SJCRH30 (cell line): ENCODE measurements at regions not wholly inside any gene's neighbourhood (a gene's known extent, or its start where the extent isn't known, plus 50 kb on each side); places are given as distances from the start of the nearest gene placed in this dataset.

Experiments used
- DNase-seq, 2 experiments: peaks; one replicate each; pipeline ENCODE4 v3.0.0-alpha.2; 2015 to 2020
- H3K27ac ChIP-seq: fragments of 250-450 bp; sonication (Bioruptor Pico); 2 replicates; pipeline ENCODE4 v1.5.1; 2020; ENCODE audit warnings: mild to moderate bottlenecking, moderate library complexity
- H3K27me3 ChIP-seq: fragments of 250-450 bp; sonication (Bioruptor Pico); 2 replicates; pipeline ENCODE4 v1.5.1; 2020; ENCODE audit warnings: mild to moderate bottlenecking, moderate library complexity
- H3K36me3 ChIP-seq: fragments of 250-450 bp; sonication (Bioruptor Pico); 2 replicates; pipeline ENCODE4 v1.5.1; 2020; ENCODE audit warnings: mild to moderate bottlenecking, moderate library complexity
- H3K4me1 ChIP-seq: fragments of 250-450 bp; sonication (Bioruptor Pico); 2 replicates; pipeline ENCODE4 v1.5.1; 2020; ENCODE audit warnings: mild to moderate bottlenecking, moderate library complexity
- H3K4me3 ChIP-seq: fragments of 250-450 bp; sonication (Bioruptor Pico); 2 replicates; pipeline ENCODE4 v1.5.1; 2020; ENCODE audit warnings: mild to moderate bottlenecking, moderate library complexity
- H3K9me3 ChIP-seq: fragments of 250-450 bp; sonication (Bioruptor Pico); replicated peaks from 2 replicates; pipeline ENCODE4 v1.5.1; 2020; ENCODE audit warnings: mild to moderate bottlenecking, moderate library complexity

GRCh38 chr7:67423065-67423464, 426.4 kb downstream of the TYW1 start:
- H3K36me3 ChIP-seq, result no peaks in the 10 kb centered on the region
- no peaks in the 10 kb centered on the region for H3K27me3 ChIP-seq
- peak; percentile 76 to 88 for DNase-seq
- no peaks in the 10 kb centered on the region for H3K9me3 ChIP-seq
- 0 out of 2 replicates have a peak, but pooled peaks cover 3% of the 10 kb centered on the region for H3K4me1 ChIP-seq
- H3K27ac ChIP-seq, result no peak overlapping the region
- H3K4me3 ChIP-seq, result no peak overlapping the region

GRCh38 chr7:67426654-67427053, 430.0 kb downstream of the TYW1 start:
- DNase-seq, result no peak
- no peaks in the 10 kb centered on the region for H3K36me3 ChIP-seq
- H3K4me1 ChIP-seq, result 0 out of 2 replicates have a peak, but pooled peaks cover 3% of the 10 kb centered on the region
- H3K27me3 ChIP-seq, result no peaks in the 10 kb centered on the region
- H3K27ac ChIP-seq, result no peak overlapping the region
- H3K9me3 ChIP-seq, result no peaks in the 10 kb centered on the region
- no peak overlapping the region for H3K4me3 ChIP-seq

- Histone ChIP-seq H3K4me3 (no peak overlapping the region), H3K36me3 (no peaks in the 10 kb centered on the region), H3K4me1 (no peaks in the 10 kb centered on the region), H3K27me3 (no peaks in the 10 kb centered on the region), H3K27ac (no peak overlapping the region), H3K9me3 (0 out of 2 replicates have a peak, but pooled peaks cover 4% of the 10 kb centered on the region)
- DNase-seq, result no peak
These were observed 433.1 kb downstream of the TYW1 start for GRCh38 chr7:67429735-67430134.

- H3K27me3 ChIP-seq, result no peaks in the 10 kb centered on the region
- no peaks in the 10 kb centered on the region for H3K36me3 ChIP-seq
- DNase-seq, result no peak
- no peaks in the 10 kb centered on the region for H3K4me1 ChIP-seq
- no peak overlapping the region for H3K27ac ChIP-seq
- H3K9me3 ChIP-seq, result 0 out of 2 replicates have a peak, but pooled peaks cover 4% of the 10 kb centered on the region
- no peak overlapping the region for H3K4me3 ChIP-seq
These were observed 436.1 kb downstream of the TYW1 start for GRCh38 chr7:67432536-67433234.

GRCh38 chr7:67435894-67436535, 439.4 kb downstream of the TYW1 start:
- no peak for DNase-seq
- no peaks in the 10 kb centered on the region for H3K36me3 ChIP-seq
- H3K4me1 ChIP-seq, result no peaks in the 10 kb centered on the region
- peaks cover 8% of the 10 kb centered on the region; the same call in 1 of the 2 replicates for H3K27me3 ChIP-seq
- no peak overlapping the region for H3K27ac ChIP-seq
- H3K9me3 ChIP-seq, result 0 out of 2 replicates have a peak, but pooled peaks cover 4% of the 10 kb centered on the region
- no peak overlapping the region for H3K4me3 ChIP-seq

- DNase-seq, result no peak
- Histone ChIP-seq H3K36me3 (no peaks in the 10 kb centered on the region), H3K9me3 (0 out of 2 replicates have a peak, but pooled peaks cover 4% of the 10 kb centered on the region), H3K27me3 (peaks cover 12% of the 10 kb centered on the region), H3K4me1 (no peaks in the 10 kb centered on the region), H3K27ac (no peak overlapping the region), H3K4me3 (no peak overlapping the region)
These were observed 441.7 kb downstream of the TYW1 start for GRCh38 chr7:67438198-67438882.

- Histone ChIP-seq H3K4me1 (no peaks in the 10 kb centered on the region), H3K27me3 (peaks cover 12% of the 10 kb centered on the region), H3K27ac (no peak overlapping the region), H3K4me3 (no peak overlapping the region), H3K36me3 (no peaks in the 10 kb centered on the region), H3K9me3 (no peaks in the 10 kb centered on the region)
- no peak for DNase-seq
These were observed 442.4 kb downstream of the TYW1 start for GRCh38 chr7:67438913-67439505.

- Histone ChIP-seq H3K4me3 (no peak overlapping the region), H3K36me3 (no peaks in the 10 kb centered on the region), H3K27ac (no peak overlapping the region), H3K27me3 (peaks cover 12% of the 10 kb centered on the region), H3K4me1 (no peaks in the 10 kb centered on the region), H3K9me3 (no peaks in the 10 kb centered on the region)
- DNase-seq, result no peak
These were observed 443.7 kb downstream of the TYW1 start for GRCh38 chr7:67440321-67440720.

GRCh38 chr7:67445728-67446127, 449.1 kb downstream of the TYW1 start:
- Histone ChIP-seq H3K27me3 (peaks cover 4% of the 10 kb centered on the region; the same call in 1 of the 2 replicates), H3K4me3 (no peak overlapping the region)
- DNase-seq, result no peak

GRCh38 chr7:67447297-67447696, 450.7 kb downstream of the TYW1 start:
- Histone ChIP-seq H3K36me3 (no peaks in the 10 kb centered on the region), H3K4me3 (no peak overlapping the region), H3K9me3 (no peaks in the 10 kb centered on the region), H3K4me1 (no peaks in the 10 kb centered on the region), H3K27me3 (no peaks in the 10 kb centered on the region), H3K27ac (no peak overlapping the region)
- no peak for DNase-seq

More at GRCh38 chr7:67445728-67446127, 449.1 kb downstream of the TYW1 start:
- H3K9me3 ChIP-seq, result no peaks in the 10 kb centered on the region
- no peak overlapping the region for H3K27ac ChIP-seq
- no peaks in the 10 kb centered on the region for H3K4me1 ChIP-seq
- no peaks in the 10 kb centered on the region for H3K36me3 ChIP-seq

- no peak overlapping the region for H3K27ac ChIP-seq
- H3K4me3 ChIP-seq, result no peak overlapping the region
- no peaks in the 10 kb centered on the region for H3K27me3 ChIP-seq
- H3K9me3 ChIP-seq, result no peaks in the 10 kb centered on the region
- H3K36me3 ChIP-seq, result no peaks in the 10 kb centered on the region
- no peaks in the 10 kb centered on the region for H3K4me1 ChIP-seq
- DNase-seq, result no peak
These were observed 451.6 kb downstream of the TYW1 start for GRCh38 chr7:67448271-67448670.

GRCh38 chr7:67450171-67450570, 453.5 kb downstream of the TYW1 start:
- no peaks in the 10 kb centered on the region for H3K36me3 ChIP-seq
- H3K9me3 ChIP-seq, result no peaks in the 10 kb centered on the region
- no peak overlapping the region for H3K27ac ChIP-seq
- no peak for DNase-seq
- H3K4me1 ChIP-seq, result no peaks in the 10 kb centered on the region
- H3K4me3 ChIP-seq, result no peak overlapping the region
- H3K27me3 ChIP-seq, result no peaks in the 10 kb centered on the region

GRCh38 chr7:67451306-67451705, 454.7 kb downstream of the TYW1 start:
- Histone ChIP-seq H3K27me3 (no peaks in the 10 kb centered on the region), H3K4me3 (no peak overlapping the region), H3K4me1 (no peaks in the 10 kb centered on the region), H3K27ac (no peak overlapping the region), H3K36me3 (no peaks in the 10 kb centered on the region), H3K9me3 (no peaks in the 10 kb centered on the region)
- no peak for DNase-seq

- Histone ChIP-seq H3K36me3 (no peaks in the 10 kb centered on the region), H3K9me3 (no peaks in the 10 kb centered on the region), H3K4me1 (no peaks in the 10 kb centered on the region), H3K27me3 (0 out of 2 replicates have a peak, but pooled peaks cover 4% of the 10 kb centered on the region), H3K27ac (no peak overlapping the region), H3K4me3 (no peak overlapping the region)
- no peak for DNase-seq
These were observed 455.9 kb downstream of the TYW1 start for GRCh38 chr7:67452516-67453026.
